IPS DF 4.7 (cell line): ENCODE measurements at regions not wholly inside any gene's neighbourhood (a gene's known extent, or its start where the extent isn't known, plus 50 kb on each side); places are given as distances from the start of the nearest gene placed in this dataset.
A peak's percentile ranks its signal among the peaks of the same experiment; 100 is the strongest.
"Not testable (repeated sequence)": the region's sequence is repeated elsewhere in the genome, so short reads cannot be mapped to it uniquely, and the experiment has no call there.

ENCODE experiments used
- DNase-seq: peaks from one replicate; pipeline ENCODE4 v3.0.0-alpha.2; 2013; ENCODE audit warnings: low spot score; ENCODE audit errors: extremely low read depth

- DNase-seq: no peak
Observed at GRCh38 chr13:24563087-24563486, 50.5 kb upstream of the PARP4 start.

- not testable (repeated sequence) for DNase-seq
Observed at GRCh38 chr13:24563971-24564370, 51.4 kb upstream of the PARP4 start.

- DNase-seq: no peak
Observed at GRCh38 chr13:24564881-24565280, 52.3 kb upstream of the PARP4 start.

- not testable (repeated sequence) for DNase-seq
Observed at GRCh38 chr13:24567593-24567992, 55.0 kb upstream of the PARP4 start.

- DNase-seq: no peak
Observed at GRCh38 chr13:24574847-24575246, 62.3 kb upstream of the PARP4 start.

- DNase-seq: peak; percentile 7
Observed at GRCh38 chr13:24580315-24580714, 67.7 kb upstream of the PARP4 start.

- DNase-seq: not testable (repeated sequence)
Observed at GRCh38 chr13:24581578-24581977, 69.0 kb upstream of the PARP4 start.

GRCh38 chr13:24591697-24592096 is 79.1 kb upstream of the PARP4 start:
- not testable (repeated sequence) for DNase-seq

- DNase-seq: not testable (repeated sequence)
Observed at GRCh38 chr13:24597906-24598670, 82.1 kb upstream of the ATP12A start.

- not testable (repeated sequence) for DNase-seq
Observed at GRCh38 chr13:24599019-24599791, 81.0 kb upstream of the ATP12A start.

- DNase-seq: peak; percentile 51
Observed at GRCh38 chr13:24605923-24606372, 74.3 kb upstream of the ATP12A start.

GRCh38 chr13:24606486-24607170 is 73.6 kb upstream of the ATP12A start:
- DNase-seq: no peak

- no peak for DNase-seq
Observed at GRCh38 chr13:24610956-24611355, 69.3 kb upstream of the ATP12A start.

- no peak for DNase-seq
Observed at GRCh38 chr13:24612726-24613125, 67.5 kb upstream of the ATP12A start.

GRCh38 chr13:24613128-24613527 is 67.1 kb upstream of the ATP12A start:
- no peak for DNase-seq

- no peak for DNase-seq
Observed at GRCh38 chr13:24613755-24614154, 66.5 kb upstream of the ATP12A start.

GRCh38 chr13:24614306-24615080 is 65.7 kb upstream of the ATP12A start:
- no peak for DNase-seq

GRCh38 chr13:24615114-24615513 is 65.1 kb upstream of the ATP12A start:
- no peak for DNase-seq

GRCh38 chr13:24615911-24616472 is 64.2 kb upstream of the ATP12A start:
- no peak for DNase-seq

- no peak for DNase-seq
Observed at GRCh38 chr13:24616514-24616913, 63.7 kb upstream of the ATP12A start.
